Activated naive CD4-positive, alpha-beta T cell treated with anti-CD3 and anti-CD28 coated beads for 36 hours (primary cell): ENCODE measurements at regions not wholly inside any gene's neighbourhood (a gene's known extent, or its start where the extent isn't known, plus 50 kb on each side); places are given as distances from the start of the nearest gene placed in this dataset.
"Not testable (repeated sequence)": the region's sequence is repeated elsewhere in the genome, so short reads cannot be mapped to it uniquely, and the experiment has no call there.

Experiments used
- CTCF ChIA-PET: fragments of 350-600 bp; sonication (Branson Sonifier 250); formaldehyde crosslinking; loops from one replicate; lab custom pipeline; 2021; ENCODE audit warnings: antibody characterized with exemption; lab: Charles Lee
- DNase-seq: peaks from one replicate; pipeline ENCODE4 v3.0.0-alpha.2; 2020
- H3K27ac Mint-ChIP-seq: one replicate; pipeline ENCODE4 v1.8.0; 2021; ENCODE audit warnings: mild to moderate bottlenecking, mixed read lengths
- H3K27me3 Mint-ChIP-seq: one replicate; pipeline ENCODE4 v1.8.0; 2021; ENCODE audit warnings: low read depth, mixed read lengths
- H3K36me3 Mint-ChIP-seq: one replicate; pipeline ENCODE4 v1.8.0; 2021; ENCODE audit warnings: low read depth, mixed read lengths
- H3K4me1 Mint-ChIP-seq: one replicate; pipeline ENCODE4 v1.8.0; 2021; ENCODE audit warnings: low read depth, mixed read lengths
- H3K4me3 Mint-ChIP-seq: one replicate; pipeline ENCODE4 v1.8.0; 2021; ENCODE audit warnings: mild to moderate bottlenecking, moderate library complexity, mixed read lengths
- H3K9me3 Mint-ChIP-seq: one replicate; pipeline ENCODE4 v1.8.0; 2021; ENCODE audit warnings: mixed read lengths
- intact Hi-C: fragments of 100-400 bp; cut with micrococcal nuclease; formaldehyde crosslinking; loops from one replicate; pipeline ENCODE4 v1.15.1; 2023

DNA sequence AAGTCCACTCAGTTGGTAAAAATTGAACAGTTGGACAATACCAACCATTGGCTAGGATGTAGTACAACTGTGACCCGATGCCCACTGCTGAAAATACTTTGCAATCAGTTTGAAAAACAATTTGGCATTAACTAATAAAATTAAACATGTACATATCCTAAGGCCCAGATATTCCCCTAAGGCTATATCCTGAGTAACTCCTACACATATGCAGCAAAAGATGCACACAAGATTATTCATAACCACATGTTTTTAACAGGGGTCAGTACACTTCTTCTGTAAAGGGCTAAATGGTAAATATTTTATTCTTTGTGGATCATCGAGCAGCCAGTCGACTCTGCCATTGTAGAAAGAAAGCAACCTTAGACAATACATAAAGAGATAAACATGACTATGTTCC lies 116.3 kb downstream of the MEX3B start:
- Mint-ChIP-seq H3K27me3 (peaks cover 3% of the 10 kb centered on the region), H3K4me3 (no peak overlapping the region), H3K4me1 (no peaks in the 10 kb centered on the region), H3K9me3 (no peaks in the 10 kb centered on the region), H3K36me3 (no peaks in the 10 kb centered on the region), H3K27ac (no peak overlapping the region)
- intact Hi-C loops = no loop called here
- CTCF ChIA-PET = no interaction called here
- no peak for DNase-seq

DNA sequence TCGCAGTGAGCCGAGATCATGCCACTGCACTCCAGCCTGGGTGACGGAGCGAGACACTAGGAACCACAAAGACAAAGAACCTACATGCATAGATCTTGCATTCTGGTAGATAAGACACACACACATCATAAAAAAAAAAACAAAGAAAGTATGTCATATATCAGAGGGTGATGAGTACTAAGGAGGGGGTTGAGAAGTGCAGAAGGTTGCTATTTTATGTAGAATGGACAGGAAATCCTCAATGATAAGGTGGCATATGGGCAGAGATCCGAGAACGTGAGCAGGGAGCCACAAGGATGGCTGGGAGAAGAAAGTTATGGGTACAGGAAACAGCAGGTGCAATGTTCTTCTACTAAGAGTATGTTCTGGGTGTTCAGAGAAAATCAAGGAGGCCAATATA lies 118.8 kb downstream of the MEX3B start:
- intact Hi-C loops = no loop called here
- Mint-ChIP-seq H3K27me3 (peaks cover 3% of the 10 kb centered on the region), H3K4me3 (no peak overlapping the region), H3K9me3 (no peaks in the 10 kb centered on the region), H3K36me3 (no peaks in the 10 kb centered on the region), H3K27ac (no peak overlapping the region), H3K4me1 (no peaks in the 10 kb centered on the region)
- DNase-seq = no peak
- CTCF ChIA-PET = no interaction called here

DNA sequence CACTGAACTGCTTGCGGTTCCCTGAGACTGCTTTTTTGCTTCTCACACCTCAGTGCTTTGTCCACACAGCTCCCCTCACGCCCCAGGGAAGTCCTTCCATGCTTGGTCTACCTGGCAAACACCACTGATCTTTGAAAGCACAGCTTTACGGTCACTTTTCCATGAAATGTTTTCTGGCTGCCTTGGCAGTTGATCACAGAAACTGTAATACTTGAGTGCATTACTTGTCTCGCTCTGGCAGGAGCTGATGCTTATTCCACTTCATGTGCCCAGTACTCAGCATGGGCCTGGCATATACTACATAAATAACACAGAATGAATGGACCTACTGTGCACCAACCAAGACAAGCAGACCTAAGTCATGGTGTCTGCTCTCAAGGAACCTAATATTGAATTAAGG lies 121.1 kb downstream of the MEX3B start:
- no peak overlapping the region for H3K4me3 Mint-ChIP-seq
- peaks cover 2% of the 10 kb centered on the region for H3K36me3 Mint-ChIP-seq
- H3K9me3 Mint-ChIP-seq = peaks cover 3% of the 10 kb centered on the region
- peaks cover 3% of the 10 kb centered on the region for H3K27me3 Mint-ChIP-seq
- intact Hi-C loops = no loop called here
- no peak for DNase-seq
- CTCF ChIA-PET = no interaction called here
- no peaks in the 10 kb centered on the region for H3K4me1 Mint-ChIP-seq
- no peak overlapping the region for H3K27ac Mint-ChIP-seq

DNA sequence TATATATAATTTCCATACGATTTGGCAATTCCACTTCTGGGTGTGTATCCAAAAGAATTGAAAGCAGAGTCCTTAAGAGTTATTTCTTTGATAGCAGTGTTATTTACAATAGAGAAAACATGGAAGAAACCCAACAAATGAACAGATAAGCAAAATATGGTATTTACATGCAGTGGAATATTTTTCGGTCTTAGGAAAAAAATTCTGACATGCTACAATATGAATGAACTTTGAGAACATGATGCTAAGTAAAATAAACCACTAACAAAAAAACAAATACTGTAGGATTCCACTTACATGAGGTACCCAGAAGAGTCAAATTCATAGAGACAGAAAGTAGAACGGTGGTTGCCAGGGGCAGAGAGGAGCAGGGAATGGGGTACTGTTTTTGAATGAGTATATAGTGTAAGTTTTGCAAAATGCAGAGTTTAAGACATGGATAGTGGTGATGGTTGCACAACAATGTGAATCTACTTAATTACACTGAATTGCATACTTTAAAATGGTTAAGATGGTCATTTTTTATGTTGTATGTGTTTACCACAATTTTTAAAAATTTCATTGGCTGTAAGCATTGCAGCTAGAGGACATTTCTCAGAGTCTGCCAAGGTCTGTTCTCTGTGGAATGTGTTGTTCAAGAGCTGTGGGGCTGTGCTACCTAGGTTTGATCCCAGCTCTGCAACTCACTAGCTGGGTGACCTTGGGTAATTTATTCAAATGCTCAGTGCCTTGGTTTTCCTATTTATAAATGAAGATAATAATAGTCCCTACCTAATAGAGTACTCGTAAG lies 122.1 kb downstream of the MEX3B start:
- no peak overlapping the region for H3K4me3 Mint-ChIP-seq
- intact Hi-C loops = no loop called here
- peaks cover 4% of the 10 kb centered on the region for H3K36me3 Mint-ChIP-seq
- no peaks in the 10 kb centered on the region for H3K4me1 Mint-ChIP-seq
- H3K27ac Mint-ChIP-seq = no peak overlapping the region
- CTCF ChIA-PET = no interaction called here
- H3K27me3 Mint-ChIP-seq = peaks cover 3% of the 10 kb centered on the region
- no peak for DNase-seq
- peaks cover 8% of the 10 kb centered on the region for H3K9me3 Mint-ChIP-seq

DNA sequence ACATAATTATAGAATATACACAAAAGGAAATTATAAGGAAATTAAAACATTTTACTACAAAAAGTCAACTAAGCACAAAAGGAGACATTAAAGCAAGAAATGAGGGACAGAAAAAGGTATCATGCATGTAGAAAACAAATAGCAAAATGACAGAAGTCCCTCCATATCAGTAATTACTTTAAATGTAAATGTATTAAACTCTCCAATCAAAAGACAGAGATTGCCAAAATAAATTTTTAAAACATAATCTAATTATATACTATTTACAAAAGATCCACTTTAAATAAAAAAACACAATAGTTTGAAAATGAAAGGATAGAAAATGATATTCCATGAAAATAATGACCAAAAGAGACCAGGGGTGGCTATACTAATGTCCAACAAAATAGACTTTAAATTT lies 123.7 kb downstream of the MEX3B start:
- Mint-ChIP-seq H3K36me3 (peaks cover 6% of the 10 kb centered on the region), H3K4me3 (no peak overlapping the region), H3K27ac (no peak overlapping the region), H3K4me1 (no peaks in the 10 kb centered on the region), H3K9me3 (peaks cover 21% of the 10 kb centered on the region), H3K27me3 (peaks cover 5% of the 10 kb centered on the region)
- CTCF ChIA-PET = interaction anchor here (0.7 kb wide), 1 partner anchor 12 kb away, joined by 4 read pairs; no protein-coding TSS in a partner anchor
- DNase-seq = no peak
- intact Hi-C loops = no loop called here

DNA sequence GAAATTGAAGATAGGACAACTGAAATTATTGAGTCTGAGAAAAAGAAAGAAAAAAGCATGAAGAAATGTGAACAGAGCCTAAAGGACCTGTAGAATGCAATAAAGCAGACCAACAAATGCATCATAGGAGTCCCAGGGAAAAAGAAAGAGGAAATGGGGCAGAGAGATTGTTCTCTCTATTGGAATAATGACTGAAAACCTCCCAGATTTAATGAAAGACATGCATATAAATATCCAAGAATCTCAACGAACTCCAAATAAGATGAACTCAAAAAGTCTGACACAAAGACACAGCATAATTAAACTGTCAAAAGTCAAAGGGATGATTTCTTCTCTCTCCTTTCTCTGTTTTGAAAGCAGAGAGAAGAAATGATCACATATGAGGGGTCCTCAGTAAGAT lies 124.7 kb downstream of the MEX3B start:
- H3K4me1 Mint-ChIP-seq = no peaks in the 10 kb centered on the region
- intact Hi-C loops = no loop called here

DNA sequence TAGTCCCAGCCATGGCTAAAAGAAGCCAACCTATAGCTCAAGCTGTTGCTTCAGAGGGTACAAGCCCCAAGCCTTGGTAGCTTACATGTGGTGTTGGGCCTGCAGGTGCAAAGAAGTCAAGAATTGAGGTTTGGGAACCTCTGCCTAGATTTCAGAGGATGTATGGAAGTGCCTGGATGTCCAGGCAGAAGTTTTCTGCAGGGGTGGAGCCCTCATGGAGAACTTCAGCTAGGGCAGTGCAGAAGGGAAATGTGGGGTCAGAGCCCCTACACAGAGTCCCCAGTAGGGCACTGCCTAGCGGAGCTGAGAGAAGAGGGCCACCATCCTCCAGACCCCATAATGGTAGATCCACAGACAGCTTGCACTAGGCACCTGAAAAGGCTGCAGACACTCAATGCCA lies 127.1 kb downstream of the MEX3B start:
- H3K4me3 Mint-ChIP-seq, intact Hi-C loops, DNase-seq, H3K27ac Mint-ChIP-seq, H3K27me3 Mint-ChIP-seq, H3K4me1 Mint-ChIP-seq, H3K36me3 Mint-ChIP-seq, CTCF ChIA-PET: not testable (repeated sequence)
- peaks cover 21% of the 10 kb centered on the region for H3K9me3 Mint-ChIP-seq

More for the DNA sequence above, 124.7 kb downstream of the MEX3B start:
- H3K36me3 Mint-ChIP-seq = peaks cover 6% of the 10 kb centered on the region
- DNase-seq = no peak
- no peak overlapping the region for H3K4me3 Mint-ChIP-seq
- no peak overlapping the region for H3K27ac Mint-ChIP-seq
- H3K9me3 Mint-ChIP-seq = peaks cover 21% of the 10 kb centered on the region
- CTCF ChIA-PET = no interaction called here
- peaks cover 5% of the 10 kb centered on the region for H3K27me3 Mint-ChIP-seq

DNA sequence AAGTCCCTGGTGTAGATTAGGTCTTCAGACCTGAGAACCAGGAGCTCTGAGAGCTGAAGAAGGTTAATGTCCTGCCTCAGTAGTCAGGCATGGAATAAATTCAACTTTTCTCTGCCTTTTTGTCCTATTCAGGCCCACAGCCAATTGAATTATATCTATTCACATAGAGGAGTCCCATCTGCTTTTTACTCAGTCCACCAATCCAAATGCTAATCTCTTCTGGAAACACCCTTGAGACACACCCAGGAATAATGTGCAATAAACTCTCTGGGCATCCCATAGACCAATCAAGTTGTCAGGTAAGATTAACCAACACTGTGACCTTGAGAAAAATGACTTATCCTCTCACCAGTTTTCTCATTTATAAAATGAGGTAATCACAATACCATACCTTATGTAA lies 129.4 kb downstream of the MEX3B start:
- DNase-seq = no peak
- H3K9me3 Mint-ChIP-seq = peaks cover 21% of the 10 kb centered on the region
- peaks cover 6% of the 10 kb centered on the region for H3K36me3 Mint-ChIP-seq
- CTCF ChIA-PET = interaction anchor here (0.6 kb wide), 1 partner anchor 15 kb away, joined by 3 read pairs; no protein-coding TSS in a partner anchor
- no peak overlapping the region for H3K27ac Mint-ChIP-seq
- H3K4me1 Mint-ChIP-seq = no peaks in the 10 kb centered on the region
- intact Hi-C loops = no loop called here
- no peak overlapping the region for H3K4me3 Mint-ChIP-seq
- peaks cover 2% of the 10 kb centered on the region for H3K27me3 Mint-ChIP-seq

DNA sequence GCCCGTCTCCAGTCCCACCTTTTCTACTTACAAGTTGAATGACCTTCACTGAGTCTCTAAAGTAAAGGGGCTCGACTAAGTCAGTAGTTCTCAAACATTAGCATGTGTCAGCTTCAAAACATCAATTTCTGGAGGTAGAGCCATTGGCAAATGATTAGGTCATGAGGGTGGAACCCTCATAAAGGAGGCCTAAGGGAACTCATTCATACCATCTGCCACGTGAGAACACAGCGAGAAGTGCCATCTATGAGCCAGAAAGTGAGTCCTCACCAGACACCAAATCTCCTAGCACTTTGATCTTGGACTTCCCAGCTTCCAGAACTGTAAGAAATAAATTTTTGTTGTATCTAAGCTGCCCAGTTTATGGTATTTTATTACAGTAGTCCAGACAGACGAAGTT lies 129.8 kb downstream of the MEX3B start:
- H3K27me3 Mint-ChIP-seq = peaks cover 2% of the 10 kb centered on the region
- peaks cover 21% of the 10 kb centered on the region for H3K9me3 Mint-ChIP-seq
- DNase-seq = no peak
- no peaks in the 10 kb centered on the region for H3K4me1 Mint-ChIP-seq
- no peak overlapping the region for H3K4me3 Mint-ChIP-seq
- CTCF ChIA-PET = no interaction called here
- intact Hi-C loops = no loop called here
- H3K27ac Mint-ChIP-seq = no peak overlapping the region
- peaks cover 6% of the 10 kb centered on the region for H3K36me3 Mint-ChIP-seq

DNA sequence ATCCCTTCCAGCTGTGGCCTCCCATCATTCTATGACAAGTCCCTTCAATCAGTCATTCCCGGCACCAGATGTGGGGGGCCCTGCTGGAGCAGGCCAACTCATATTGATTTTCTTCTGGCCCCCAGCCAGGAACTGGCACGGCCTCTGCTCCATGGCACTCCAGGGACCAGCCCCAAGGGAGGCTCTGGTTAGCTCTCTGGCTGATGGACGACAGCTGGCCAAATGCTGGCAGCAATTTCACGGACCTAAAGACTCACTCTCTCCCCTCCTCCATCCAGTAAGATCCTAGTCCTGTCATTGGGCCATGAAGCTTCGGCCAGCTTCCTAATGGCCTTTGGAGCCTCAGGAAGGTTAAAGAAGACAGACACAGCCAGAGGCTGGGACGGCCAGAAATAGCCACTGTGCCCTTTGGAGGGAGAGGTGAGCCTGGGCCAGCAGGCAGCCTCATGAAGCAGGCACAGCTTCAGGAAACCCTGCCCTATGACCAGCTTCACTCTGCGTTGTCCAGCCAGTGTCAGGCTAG lies 131.0 kb downstream of the MEX3B start:
- H3K4me3 Mint-ChIP-seq = no peak overlapping the region
- no peak overlapping the region for H3K27ac Mint-ChIP-seq
- no peaks in the 10 kb centered on the region for H3K4me1 Mint-ChIP-seq
- H3K36me3 Mint-ChIP-seq = peaks cover 4% of the 10 kb centered on the region
- CTCF ChIA-PET = no interaction called here
- peaks cover 2% of the 10 kb centered on the region for H3K27me3 Mint-ChIP-seq
- no peak for DNase-seq
- H3K9me3 Mint-ChIP-seq = peaks cover 18% of the 10 kb centered on the region
- intact Hi-C loops = no loop called here

DNA sequence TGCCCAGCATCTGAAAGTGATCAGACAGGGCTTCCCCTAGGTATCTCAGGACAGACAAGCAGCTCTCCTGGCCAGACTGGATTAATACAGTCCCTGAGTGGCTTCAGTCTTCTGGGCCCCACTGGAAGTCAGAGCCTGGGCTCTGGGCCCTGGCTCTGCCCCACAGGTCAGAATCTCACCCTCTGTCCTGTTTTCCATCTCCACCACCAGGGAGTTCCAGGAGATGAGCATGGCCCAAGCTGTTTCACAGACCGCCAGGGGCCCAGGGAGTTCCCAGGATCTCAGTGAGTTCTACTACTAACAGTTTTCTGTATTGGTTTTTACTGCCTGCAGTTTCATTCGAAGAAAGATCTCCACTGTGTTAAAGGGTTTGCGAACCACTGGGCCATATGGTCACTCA lies 131.5 kb downstream of the MEX3B start:
- intact Hi-C loops = no loop called here
- H3K36me3 Mint-ChIP-seq = peaks cover 3% of the 10 kb centered on the region
- H3K27ac Mint-ChIP-seq = no peak overlapping the region
- H3K9me3 Mint-ChIP-seq = peaks cover 16% of the 10 kb centered on the region
- CTCF ChIA-PET = no interaction called here
- no peak overlapping the region for H3K4me3 Mint-ChIP-seq
- DNase-seq = no peak
- H3K4me1 Mint-ChIP-seq = no peaks in the 10 kb centered on the region
- H3K27me3 Mint-ChIP-seq = peaks cover 2% of the 10 kb centered on the region

DNA sequence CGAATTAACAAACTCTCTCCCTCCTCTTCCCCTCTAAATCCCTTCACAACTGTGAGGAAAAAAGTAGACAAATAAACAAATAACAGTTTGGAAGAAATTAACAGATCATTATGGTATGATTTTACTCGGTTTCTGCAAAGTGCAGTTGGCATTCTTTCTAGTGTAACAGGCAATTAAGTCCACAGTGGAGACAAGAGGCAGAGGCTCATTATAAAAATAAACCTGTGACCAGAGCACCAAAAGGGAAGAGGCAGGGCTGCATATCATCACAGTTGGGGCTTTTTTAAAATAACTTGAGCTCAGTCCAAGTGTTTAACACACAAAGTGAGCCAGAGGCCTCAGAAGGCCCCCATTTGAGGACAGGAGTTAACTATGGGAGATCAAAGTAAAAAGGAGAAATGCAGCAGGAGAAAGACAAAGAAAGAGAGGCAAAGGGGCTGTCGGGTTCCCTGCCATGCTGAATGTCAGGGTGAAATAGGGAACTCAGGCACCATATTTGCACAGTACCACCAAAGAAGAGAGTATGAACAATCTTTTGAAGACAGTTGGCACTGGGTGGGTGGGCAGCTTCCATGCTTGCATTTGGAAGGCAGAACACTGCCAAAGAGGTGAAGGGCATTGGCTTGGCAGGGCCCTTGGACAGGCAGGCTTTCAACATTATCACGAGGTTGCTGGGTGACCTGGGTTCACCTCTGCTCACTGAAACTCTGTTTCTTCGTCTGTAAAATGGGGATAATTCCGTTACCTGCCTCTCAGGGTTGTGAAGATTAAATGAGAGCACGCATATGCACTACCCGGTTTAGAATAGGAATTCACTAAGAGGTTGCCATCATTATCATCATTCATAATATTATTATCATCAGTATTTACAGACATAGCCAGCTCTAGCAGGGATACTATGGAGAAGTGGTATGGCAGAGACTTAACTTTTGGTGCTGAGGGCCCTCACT lies 134.5 kb downstream of the MEX3B start:
- Mint-ChIP-seq H3K27me3 (no peaks in the 10 kb centered on the region), H3K36me3 (no peaks in the 10 kb centered on the region), H3K9me3 (no peaks in the 10 kb centered on the region), H3K4me1 (no peaks in the 10 kb centered on the region), H3K4me3 (no peak overlapping the region), H3K27ac (no peak overlapping the region)
- intact Hi-C loops = no loop called here
- CTCF ChIA-PET = no interaction called here
- DNase-seq = no peak
